Urinary bladder (tissue), 3 donors: ENCODE measurements at regions not wholly inside any gene's neighbourhood (a gene's known extent, or its start where the extent isn't known, plus 50 kb on each side); places are given as distances from the start of the nearest gene placed in this dataset.

Experiments
- DNase-seq: peaks from one replicate; pipeline ENCODE4 v3.0.0-alpha.2; 2015; ENCODE audit errors: extremely low spot score
- H3K27ac ChIP-seq: one replicate; pipeline ENCODE4 v1.5.1; 2013; ENCODE audit warnings: low read depth, mild to moderate bottlenecking, moderate library complexity
- H3K36me3 ChIP-seq: one replicate; pipeline ENCODE4 v1.6.1; 2013; ENCODE audit warnings: mild to moderate bottlenecking, moderate library complexity; ENCODE audit not compliant: insufficient read depth
- H3K4me1 ChIP-seq: one replicate; pipeline ENCODE4 v1.6.1; 2013; ENCODE audit warnings: mild to moderate bottlenecking, moderate library complexity; ENCODE audit not compliant: insufficient read depth
- H3K4me3 ChIP-seq: one replicate; pipeline ENCODE4 v1.5.1; 2013; ENCODE audit warnings: low read depth, low read length
- WGBS: extraction: QIAGEN DNeasy Blood & Tissue Kit; methylation state at CpG from one replicate; pipeline ENCODE4 v1.1.7; 2013; 5-methylcytosine and 5-hydroxymethylcytosine counted together
- donor health status: healthy with polysubstance abuse.
- donor health status: healthy.

- Histone ChIP-seq H3K36me3 (no peaks in the 10 kb centered on the region), H3K4me1 (no peaks in the 10 kb centered on the region), H3K4me3 (no peak overlapping the region), H3K27ac (no peak overlapping the region)
- no peak for DNase-seq
- 71% methylated on average over 5 of the region's 5 CpGs for WGBS
Measured at GRCh38 chr12:115437061-115437567, 753.1 kb upstream of the TBX3 start.

- Histone ChIP-seq H3K4me3 (no peak overlapping the region), H3K36me3 (no peaks in the 10 kb centered on the region), H3K27ac (no peak overlapping the region), H3K4me1 (no peaks in the 10 kb centered on the region)
- WGBS = 66% methylated on average over 9 of the region's 9 CpGs
- no peak for DNase-seq
Measured at GRCh38 chr12:115433014-115433634, 749.1 kb upstream of the TBX3 start.

GRCh38 chr12:115430636-115431035 is 746.7 kb upstream of the TBX3 start:
- Histone ChIP-seq H3K36me3 (no peaks in the 10 kb centered on the region), H3K4me1 (no peaks in the 10 kb centered on the region), H3K27ac (no peak overlapping the region), H3K4me3 (no peak overlapping the region)
- WGBS = 94% methylated on average over 1 of the region's 1 CpG
- DNase-seq = no peak

- H3K27ac ChIP-seq = no peak overlapping the region
- no peaks in the 10 kb centered on the region for H3K36me3 ChIP-seq
- no peak overlapping the region for H3K4me3 ChIP-seq
- DNase-seq = no peak
- H3K4me1 ChIP-seq = no peaks in the 10 kb centered on the region
Measured at GRCh38 chr12:115426732-115427131, 742.8 kb upstream of the TBX3 start.

- DNase-seq = no peak
- WGBS = 75% methylated on average over 1 of the region's 1 CpG
- no peak overlapping the region for H3K4me3 ChIP-seq
- no peaks in the 10 kb centered on the region for H3K36me3 ChIP-seq
- no peak overlapping the region for H3K27ac ChIP-seq
- no peaks in the 10 kb centered on the region for H3K4me1 ChIP-seq
Measured at GRCh38 chr12:115424003-115424402, 740.0 kb upstream of the TBX3 start.

GRCh38 chr12:115423546-115423987 is 739.6 kb upstream of the TBX3 start:
- Histone ChIP-seq H3K36me3 (no peaks in the 10 kb centered on the region), H3K4me3 (no peak overlapping the region), H3K27ac (no peak overlapping the region), H3K4me1 (no peaks in the 10 kb centered on the region)
- no peak for DNase-seq
- WGBS = 63% methylated on average over 5 of the region's 5 CpGs

- Histone ChIP-seq H3K27ac (no peak overlapping the region), H3K4me1 (no peaks in the 10 kb centered on the region)
Measured at GRCh38 chr12:115422845-115423545, 739.0 kb upstream of the TBX3 start.

GRCh38 chr12:115421796-115422709 is 738.1 kb upstream of the TBX3 start:
- H3K36me3 ChIP-seq = no peaks in the 10 kb centered on the region
- H3K4me1 ChIP-seq = no peaks in the 10 kb centered on the region
- no peak for DNase-seq
- no peak overlapping the region for H3K4me3 ChIP-seq
- 86% methylated on average over 9 of the region's 9 CpGs for WGBS
- H3K27ac ChIP-seq = no peak overlapping the region

More at GRCh38 chr12:115422845-115423545, 739.0 kb upstream of the TBX3 start:
- no peak for DNase-seq
- H3K36me3 ChIP-seq = no peaks in the 10 kb centered on the region
- H3K4me3 ChIP-seq = no peak overlapping the region

- 94% methylated on average over 1 of the region's 1 CpG for WGBS
- Histone ChIP-seq H3K4me1 (no peaks in the 10 kb centered on the region), H3K36me3 (no peaks in the 10 kb centered on the region), H3K27ac (no peak overlapping the region), H3K4me3 (no peak overlapping the region)
- no peak for DNase-seq
Measured at GRCh38 chr12:115421350-115421749, 737.4 kb upstream of the TBX3 start.

- no peaks in the 10 kb centered on the region for H3K36me3 ChIP-seq
Measured at GRCh38 chr12:115419145-115419646, 735.2 kb upstream of the TBX3 start.

GRCh38 chr12:115417610-115418009 is 733.6 kb upstream of the TBX3 start:
- no peak for DNase-seq
- Histone ChIP-seq H3K36me3 (no peaks in the 10 kb centered on the region), H3K4me3 (no peak overlapping the region), H3K4me1 (no peaks in the 10 kb centered on the region), H3K27ac (no peak overlapping the region)
- 88% methylated on average over 2 of the region's 2 CpGs for WGBS

More at GRCh38 chr12:115419145-115419646, 735.2 kb upstream of the TBX3 start:
- WGBS = 91% methylated on average over 1 of the region's 1 CpG
- no peaks in the 10 kb centered on the region for H3K4me1 ChIP-seq
- DNase-seq = no peak
- H3K27ac ChIP-seq = no peak overlapping the region
- no peak overlapping the region for H3K4me3 ChIP-seq

- Histone ChIP-seq H3K4me3 (no peak overlapping the region), H3K4me1 (no peaks in the 10 kb centered on the region), H3K36me3 (no peaks in the 10 kb centered on the region), H3K27ac (no peak overlapping the region)
- DNase-seq = no peak
Measured at GRCh38 chr12:115416869-115417268, 732.9 kb upstream of the TBX3 start.

- DNase-seq = no peak
- WGBS = 89% methylated on average over 3 of the region's 3 CpGs
- Histone ChIP-seq H3K27ac (no peak overlapping the region), H3K36me3 (no peaks in the 10 kb centered on the region), H3K4me1 (no peaks in the 10 kb centered on the region), H3K4me3 (no peak overlapping the region)
Measured at GRCh38 chr12:115413626-115414025, 729.7 kb upstream of the TBX3 start.
